H1 (cell line): ENCODE measurements at regions not wholly inside any gene's neighbourhood (a gene's known extent, or its start where the extent isn't known, plus 50 kb on each side); places are given as distances from the start of the nearest gene placed in this dataset.

ENCODE experiments used
- CBX8 ChIP-seq: fragments of 300-800, 300-1000 bp; sonication (generic); IDR thresholded peaks from 2 replicates; pipeline ENCODE4 v1.7.1; 2016; ENCODE audit warnings: low read depth, low read length, borderline replicate concordance
- TF ChIP-seq, protein P1 (sequence below): fragments of 300-600 bp; sonication (generic); IDR thresholded peaks from 2 replicates; pipeline ENCODE4 v1.7.1; 2012; ENCODE audit warnings: low read length, moderate library complexity, mild to moderate bottlenecking, inconsistent platforms; ENCODE audit not compliant: insufficient replicate concordance

DNA sequence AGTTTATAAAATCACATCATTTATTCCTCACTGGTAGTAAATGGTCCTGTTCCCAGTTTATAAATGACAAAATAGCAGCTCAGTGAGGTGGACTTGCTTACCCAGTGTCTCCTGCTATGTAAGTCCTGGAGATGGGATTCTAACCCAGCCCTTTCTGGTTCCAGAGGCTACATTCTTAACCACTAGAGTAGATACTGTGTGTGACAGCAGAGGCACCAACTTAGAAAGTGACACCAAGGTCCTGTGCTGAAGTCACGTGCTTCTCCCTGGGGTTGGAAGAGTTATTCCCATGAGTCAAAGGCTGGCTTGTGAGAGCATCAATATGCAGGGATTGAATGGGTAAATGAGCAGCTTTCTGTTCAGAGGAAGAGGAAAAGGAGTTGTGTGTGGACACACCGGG lies 167.3 kb upstream of the IRX3 start (continued):
- TF ChIP-seq, protein P1, sequence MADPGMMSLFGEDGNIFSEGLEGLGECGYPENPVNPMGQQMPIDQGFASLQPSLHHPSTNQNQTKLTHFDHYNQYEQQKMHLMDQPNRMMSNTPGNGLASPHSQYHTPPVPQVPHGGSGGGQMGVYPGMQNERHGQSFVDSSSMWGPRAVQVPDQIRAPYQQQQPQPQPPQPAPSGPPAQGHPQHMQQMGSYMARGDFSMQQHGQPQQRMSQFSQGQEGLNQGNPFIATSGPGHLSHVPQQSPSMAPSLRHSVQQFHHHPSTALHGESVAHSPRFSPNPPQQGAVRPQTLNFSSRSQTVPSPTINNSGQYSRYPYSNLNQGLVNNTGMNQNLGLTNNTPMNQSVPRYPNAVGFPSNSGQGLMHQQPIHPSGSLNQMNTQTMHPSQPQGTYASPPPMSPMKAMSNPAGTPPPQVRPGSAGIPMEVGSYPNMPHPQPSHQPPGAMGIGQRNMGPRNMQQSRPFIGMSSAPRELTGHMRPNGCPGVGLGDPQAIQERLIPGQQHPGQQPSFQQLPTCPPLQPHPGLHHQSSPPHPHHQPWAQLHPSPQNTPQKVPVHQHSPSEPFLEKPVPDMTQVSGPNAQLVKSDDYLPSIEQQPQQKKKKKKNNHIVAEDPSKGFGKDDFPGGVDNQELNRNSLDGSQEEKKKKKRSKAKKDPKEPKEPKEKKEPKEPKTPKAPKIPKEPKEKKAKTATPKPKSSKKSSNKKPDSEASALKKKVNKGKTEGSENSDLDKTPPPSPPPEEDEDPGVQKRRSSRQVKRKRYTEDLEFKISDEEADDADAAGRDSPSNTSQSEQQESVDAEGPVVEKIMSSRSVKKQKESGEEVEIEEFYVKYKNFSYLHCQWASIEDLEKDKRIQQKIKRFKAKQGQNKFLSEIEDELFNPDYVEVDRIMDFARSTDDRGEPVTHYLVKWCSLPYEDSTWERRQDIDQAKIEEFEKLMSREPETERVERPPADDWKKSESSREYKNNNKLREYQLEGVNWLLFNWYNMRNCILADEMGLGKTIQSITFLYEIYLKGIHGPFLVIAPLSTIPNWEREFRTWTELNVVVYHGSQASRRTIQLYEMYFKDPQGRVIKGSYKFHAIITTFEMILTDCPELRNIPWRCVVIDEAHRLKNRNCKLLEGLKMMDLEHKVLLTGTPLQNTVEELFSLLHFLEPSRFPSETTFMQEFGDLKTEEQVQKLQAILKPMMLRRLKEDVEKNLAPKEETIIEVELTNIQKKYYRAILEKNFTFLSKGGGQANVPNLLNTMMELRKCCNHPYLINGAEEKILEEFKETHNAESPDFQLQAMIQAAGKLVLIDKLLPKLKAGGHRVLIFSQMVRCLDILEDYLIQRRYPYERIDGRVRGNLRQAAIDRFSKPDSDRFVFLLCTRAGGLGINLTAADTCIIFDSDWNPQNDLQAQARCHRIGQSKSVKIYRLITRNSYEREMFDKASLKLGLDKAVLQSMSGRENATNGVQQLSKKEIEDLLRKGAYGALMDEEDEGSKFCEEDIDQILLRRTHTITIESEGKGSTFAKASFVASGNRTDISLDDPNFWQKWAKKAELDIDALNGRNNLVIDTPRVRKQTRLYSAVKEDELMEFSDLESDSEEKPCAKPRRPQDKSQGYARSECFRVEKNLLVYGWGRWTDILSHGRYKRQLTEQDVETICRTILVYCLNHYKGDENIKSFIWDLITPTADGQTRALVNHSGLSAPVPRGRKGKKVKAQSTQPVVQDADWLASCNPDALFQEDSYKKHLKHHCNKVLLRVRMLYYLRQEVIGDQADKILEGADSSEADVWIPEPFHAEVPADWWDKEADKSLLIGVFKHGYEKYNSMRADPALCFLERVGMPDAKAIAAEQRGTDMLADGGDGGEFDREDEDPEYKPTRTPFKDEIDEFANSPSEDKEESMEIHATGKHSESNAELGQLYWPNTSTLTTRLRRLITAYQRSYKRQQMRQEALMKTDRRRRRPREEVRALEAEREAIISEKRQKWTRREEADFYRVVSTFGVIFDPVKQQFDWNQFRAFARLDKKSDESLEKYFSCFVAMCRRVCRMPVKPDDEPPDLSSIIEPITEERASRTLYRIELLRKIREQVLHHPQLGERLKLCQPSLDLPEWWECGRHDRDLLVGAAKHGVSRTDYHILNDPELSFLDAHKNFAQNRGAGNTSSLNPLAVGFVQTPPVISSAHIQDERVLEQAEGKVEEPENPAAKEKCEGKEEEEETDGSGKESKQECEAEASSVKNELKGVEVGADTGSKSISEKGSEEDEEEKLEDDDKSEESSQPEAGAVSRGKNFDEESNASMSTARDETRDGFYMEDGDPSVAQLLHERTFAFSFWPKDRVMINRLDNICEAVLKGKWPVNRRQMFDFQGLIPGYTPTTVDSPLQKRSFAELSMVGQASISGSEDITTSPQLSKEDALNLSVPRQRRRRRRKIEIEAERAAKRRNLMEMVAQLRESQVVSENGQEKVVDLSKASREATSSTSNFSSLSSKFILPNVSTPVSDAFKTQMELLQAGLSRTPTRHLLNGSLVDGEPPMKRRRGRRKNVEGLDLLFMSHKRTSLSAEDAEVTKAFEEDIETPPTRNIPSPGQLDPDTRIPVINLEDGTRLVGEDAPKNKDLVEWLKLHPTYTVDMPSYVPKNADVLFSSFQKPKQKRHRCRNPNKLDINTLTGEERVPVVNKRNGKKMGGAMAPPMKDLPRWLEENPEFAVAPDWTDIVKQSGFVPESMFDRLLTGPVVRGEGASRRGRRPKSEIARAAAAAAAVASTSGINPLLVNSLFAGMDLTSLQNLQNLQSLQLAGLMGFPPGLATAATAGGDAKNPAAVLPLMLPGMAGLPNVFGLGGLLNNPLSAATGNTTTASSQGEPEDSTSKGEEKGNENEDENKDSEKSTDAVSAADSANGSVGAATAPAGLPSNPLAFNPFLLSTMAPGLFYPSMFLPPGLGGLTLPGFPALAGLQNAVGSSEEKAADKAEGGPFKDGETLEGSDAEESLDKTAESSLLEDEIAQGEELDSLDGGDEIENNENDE, result no peak
- TF ChIP-seq CBX8, result no peak
